BLaER1 treated with 17β-estradiol and CSF1 and Interleukin-3, amounts not matched to agents 10 nM and 100 nM (cell line): ENCODE measurements at regions not wholly inside any gene's neighbourhood (a gene's known extent, or its start where the extent isn't known, plus 50 kb on each side); places are given as distances from the start of the nearest gene placed in this dataset.

Experiments
- H3K27ac ChIP-seq, 11 experiments: shearing (Covaris generic); formaldehyde crosslinking; 2 replicates each; pipeline ENCODE4 v1.8.1; 2022
- H3K27me3 ChIP-seq, 11 experiments: shearing (Covaris generic); formaldehyde crosslinking; 2 replicates each; pipeline ENCODE4 v1.8.1; 2022
- H3K36me3 ChIP-seq, 11 experiments: shearing (Covaris generic); formaldehyde crosslinking; 2 replicates each; pipeline ENCODE4 v1.8.1; 2022
- H3K4me1 ChIP-seq, 10 experiments: shearing (Covaris generic); formaldehyde crosslinking; 2 replicates each; pipeline ENCODE4 v1.8.1; 2022
- H3K4me2 ChIP-seq, 11 experiments: shearing (Covaris generic); formaldehyde crosslinking; 2 replicates each; pipeline ENCODE4 v1.8.1; 2022
- H3K4me3 ChIP-seq, 10 experiments: shearing (Covaris generic); formaldehyde crosslinking; 2 replicates each; pipeline ENCODE4 v1.8.1; 2022
- H3K9ac ChIP-seq, 11 experiments: shearing (Covaris generic); formaldehyde crosslinking; 2 replicates each; pipeline ENCODE4 v1.8.1; 2022
- H3K9me3 ChIP-seq, 11 experiments: shearing (Covaris generic); formaldehyde crosslinking; replicated peaks in 1 of 11; 2 replicates each; pipeline ENCODE4 v1.8.1; 2022
- H4K20me1 ChIP-seq, 11 experiments: shearing (Covaris generic); formaldehyde crosslinking; 2 replicates each; pipeline ENCODE4 v1.8.1; 2022
- Cebpa-rat ChIP-seq, 11 experiments: shearing (Covaris generic); IDR thresholded peaks; 2 replicates each; pipeline ENCODE4 v1.8.1; 2022

DNA sequence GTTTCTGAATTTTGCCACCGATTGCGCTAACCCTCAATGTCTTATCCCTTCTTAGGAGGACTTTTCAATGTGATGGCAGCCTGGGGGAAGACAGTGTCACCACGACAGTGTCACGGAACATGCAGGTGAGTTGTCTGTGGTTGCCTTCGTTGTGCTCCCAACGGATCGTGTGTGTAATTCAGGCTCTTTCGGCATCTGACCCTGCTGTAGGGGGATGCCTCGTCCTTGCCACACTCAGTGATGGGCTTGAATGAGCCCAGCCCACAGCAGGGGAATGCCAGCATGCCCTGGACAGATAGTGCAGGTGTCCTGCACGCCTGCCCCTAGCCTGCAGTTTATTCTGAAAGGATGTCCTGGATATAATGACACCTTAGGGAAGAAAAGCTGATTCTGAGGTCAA, 123.8 kb upstream of the RTL1 start:
- Histone ChIP-seq H3K9me3 (peaks cover 7 to 28% (median 14%) of the 10 kb centered on the region in 11 experiments; a peak in 14 of 22 replicates), H3K27me3 (no peaks in the 10 kb centered on the region), H3K27ac (no peak overlapping the region), H4K20me1 (no peaks in the 10 kb centered on the region), H3K9ac (no peak overlapping the region), H3K4me3 (no peak overlapping the region), H3K4me1 (no peaks in the 10 kb centered on the region), H3K4me2 (no peak overlapping the region), H3K36me3 (no peaks in the 10 kb centered on the region)
- no peak for TF ChIP-seq Cebpa-rat (IDR thresholded peaks at IDR 0.05)

- TF ChIP-seq Cebpa-rat (IDR thresholded peaks at IDR 0.05) = no peak
- no peaks in the 10 kb centered on the region for H4K20me1 ChIP-seq
- no peak overlapping the region for H3K27ac ChIP-seq
- no peaks in the 10 kb centered on the region for H3K36me3 ChIP-seq
- H3K4me1 ChIP-seq = no peaks in the 10 kb centered on the region
- no peak overlapping the region for H3K4me2 ChIP-seq
- H3K4me3 ChIP-seq = no peak overlapping the region
- H3K9ac ChIP-seq = no peak overlapping the region
- no peaks in the 10 kb centered on the region for H3K27me3 ChIP-seq
- H3K9me3 ChIP-seq = peaks cover 7 to 24% (median 11%) of the 10 kb centered on the region in 11 experiments; a peak in 14 of 22 replicates
Observed at GRCh38 chr14:101027966-101028365, 124.4 kb upstream of the RTL1 start.

- Histone ChIP-seq H3K36me3 (no peaks in the 10 kb centered on the region), H4K20me1 (no peaks in the 10 kb centered on the region), H3K4me3 (no peak overlapping the region), H3K27ac (no peak overlapping the region), H3K9me3 (peaks cover 0 to 13% (median under 1%) of the 10 kb centered on the region in 11 experiments; a peak in 7 of 22 replicates), H3K27me3 (no peaks in the 10 kb centered on the region), H3K4me2 (no peak overlapping the region), H3K9ac (no peak overlapping the region), H3K4me1 (no peaks in the 10 kb centered on the region)
- no peak for TF ChIP-seq Cebpa-rat (IDR thresholded peaks at IDR 0.05)
Observed at GRCh38 chr14:101028971-101029667, 125.6 kb upstream of the RTL1 start.

- no peak for TF ChIP-seq Cebpa-rat (IDR thresholded peaks at IDR 0.05)
- no peak overlapping the region for H3K9ac ChIP-seq
- H3K36me3 ChIP-seq = no peaks in the 10 kb centered on the region
- H3K4me3 ChIP-seq = no peak overlapping the region
- H3K9me3 ChIP-seq = peaks cover 0 to 9% (median 0%) of the 10 kb centered on the region in 11 experiments; a peak in 6 of 22 replicates
- H3K4me2 ChIP-seq = no peak overlapping the region
- H3K27ac ChIP-seq = no peak overlapping the region
- H4K20me1 ChIP-seq = no peaks in the 10 kb centered on the region
- H3K27me3 ChIP-seq = no peaks in the 10 kb centered on the region
- H3K4me1 ChIP-seq = no peaks in the 10 kb centered on the region
Observed at GRCh38 chr14:101029668-101030290, 126.3 kb upstream of the RTL1 start.

GRCh38 chr14:101030586-101030985, 127.1 kb upstream of the RTL1 start:
- Histone ChIP-seq H3K4me3 (no peak overlapping the region), H3K9me3 (peaks cover 0 to 9% (median 0%) of the 10 kb centered on the region in 11 experiments; a peak in 5 of 22 replicates), H3K36me3 (no peaks in the 10 kb centered on the region), H3K27ac (no peak overlapping the region), H3K27me3 (no peaks in the 10 kb centered on the region), H4K20me1 (no peaks in the 10 kb centered on the region), H3K4me2 (no peak overlapping the region), H3K9ac (no peak overlapping the region), H3K4me1 (no peaks in the 10 kb centered on the region)
- TF ChIP-seq Cebpa-rat (IDR thresholded peaks at IDR 0.05) = no peak

- Histone ChIP-seq H3K4me1 (no peaks in the 10 kb centered on the region), H3K4me3 (no peak overlapping the region), H3K27ac (no peak overlapping the region), H3K36me3 (no peaks in the 10 kb centered on the region), H3K4me2 (no peak overlapping the region), H3K9ac (no peak overlapping the region), H3K9me3 (peaks cover 0 to 4% (median 0%) of the 10 kb centered on the region in 11 experiments; a peak in 2 of 22 replicates), H3K27me3 (no peaks in the 10 kb centered on the region), H4K20me1 (no peaks in the 10 kb centered on the region)
- TF ChIP-seq Cebpa-rat (IDR thresholded peaks at IDR 0.05) = no peak
Observed at GRCh38 chr14:101031186-101031585, 127.7 kb upstream of the RTL1 start.

DNA sequence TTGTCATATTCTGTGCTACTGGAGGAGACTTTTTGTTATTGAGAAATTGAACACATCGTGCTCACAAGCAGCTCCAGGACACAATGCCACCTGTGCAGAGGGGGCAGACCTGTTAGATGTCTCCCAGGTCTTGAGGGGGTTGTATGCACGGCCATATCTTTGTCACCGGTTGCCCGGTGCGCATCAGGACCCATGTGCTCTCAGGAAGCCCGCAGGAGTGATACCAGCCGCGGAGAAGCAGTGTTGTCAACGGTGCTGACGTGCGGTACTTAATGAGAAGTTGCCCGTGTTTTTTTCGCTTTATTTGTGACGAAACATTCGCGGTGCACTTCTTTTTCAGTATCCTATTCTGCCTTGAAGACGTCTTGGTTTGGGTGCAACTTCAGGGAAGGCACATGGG, 128.2 kb upstream of the RTL1 start:
- H3K27me3 ChIP-seq = no peaks in the 10 kb centered on the region
- H4K20me1 ChIP-seq = no peaks in the 10 kb centered on the region
- no peaks in the 10 kb centered on the region for H3K36me3 ChIP-seq
- H3K4me3 ChIP-seq = no peak overlapping the region
- H3K9ac ChIP-seq = no peak overlapping the region
- no peak for TF ChIP-seq Cebpa-rat (IDR thresholded peaks at IDR 0.05)
- H3K4me1 ChIP-seq = no peaks in the 10 kb centered on the region
- H3K9me3 ChIP-seq = no peaks in the 10 kb centered on the region; a peak in 1 of 22 replicates
- no peak overlapping the region for H3K4me2 ChIP-seq
- H3K27ac ChIP-seq = no peak overlapping the region

DNA sequence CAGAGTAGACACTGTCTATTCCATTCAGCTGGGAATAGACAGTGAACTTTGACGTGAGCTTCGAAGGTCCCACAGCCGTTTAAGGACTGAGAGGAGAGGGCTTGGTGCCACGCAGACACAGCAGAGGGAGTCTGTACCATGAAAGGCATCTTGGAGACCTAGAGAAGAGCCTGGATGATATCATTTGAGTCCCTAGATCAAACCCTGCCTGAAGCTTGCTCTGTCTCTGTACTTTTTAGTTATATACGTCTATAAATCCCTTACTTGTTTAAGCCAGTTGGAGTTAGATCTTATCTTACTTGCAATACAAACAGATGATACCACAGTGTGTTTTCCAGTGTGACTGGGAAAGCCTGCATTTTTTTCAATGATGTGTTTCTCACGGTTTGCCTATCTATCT, 128.9 kb upstream of the RTL1 start:
- Histone ChIP-seq H3K4me3 (no peak overlapping the region), H3K9ac (no peak overlapping the region), H3K36me3 (no peaks in the 10 kb centered on the region), H3K4me1 (no peaks in the 10 kb centered on the region), H3K27ac (no peak overlapping the region), H3K27me3 (no peaks in the 10 kb centered on the region), H3K9me3 (no peaks in the 10 kb centered on the region; a peak in 1 of 22 replicates), H4K20me1 (no peaks in the 10 kb centered on the region), H3K4me2 (no peak overlapping the region)
- TF ChIP-seq Cebpa-rat (IDR thresholded peaks at IDR 0.05) = no peak

GRCh38 chr14:101033006-101033405, 129.5 kb upstream of the RTL1 start:
- H4K20me1 ChIP-seq = no peaks in the 10 kb centered on the region
- H3K27me3 ChIP-seq = no peaks in the 10 kb centered on the region

More at GRCh38 chr14:101033006-101033405, 129.5 kb upstream of the RTL1 start:
- H3K9me3 ChIP-seq = no peaks in the 10 kb centered on the region; a peak in 1 of 22 replicates
- H3K4me1 ChIP-seq = no peaks in the 10 kb centered on the region
- H3K4me3 ChIP-seq = no peak overlapping the region
- H3K36me3 ChIP-seq = no peaks in the 10 kb centered on the region
- H3K9ac ChIP-seq = no peak overlapping the region
- no peak for TF ChIP-seq Cebpa-rat (IDR thresholded peaks at IDR 0.05)
- H3K27ac ChIP-seq = no peak overlapping the region
- no peak overlapping the region for H3K4me2 ChIP-seq
